Lower leg skin (tissue), 4 donors: ENCODE measurements at regions not wholly inside any gene's neighbourhood (a gene's known extent, or its start where the extent isn't known, plus 50 kb on each side); places are given as distances from the start of the nearest gene placed in this dataset.

Experiments used
- DNase-seq, 2 donors: peaks; one replicate each; pipeline ENCODE4 v3.0.0-alpha.2; 2019; ENCODE audit warnings: low spot score in 2 of 2
- H3K4me3 ChIP-seq: fragments of 200-600 bp; sonication (generic); 2 replicates; pipeline ENCODE4 v1.5.1; 2017; ENCODE audit warnings: mild to moderate bottlenecking, low read depth; ENCODE audit not compliant: poor library complexity, severe bottlenecking
- CTCF ChIP-seq, 3 donors: fragments of 450-650 bp; IDR thresholded peaks; one replicate each; pipeline ENCODE4 v1.5.1; 2016; ENCODE audit warnings: antibody characterized with exemption in 3 of 3, mild to moderate bottlenecking in 3 of 3, moderate library complexity in 2 of 3
- POLR2A ChIP-seq, 2 donors: fragments of 450-650 bp; IDR thresholded peaks; one replicate each; pipeline ENCODE4 v1.6.1; 2016 to 2017; ENCODE audit warnings: antibody characterized with exemption in 2 of 2, mild to moderate bottlenecking in 1 of 2, moderate library complexity in 1 of 2
- WGBS, 2 donors: methylation state at CpG; one replicate each; pipeline ENCODE4 v1.1.5; 2018; 5-methylcytosine and 5-hydroxymethylcytosine counted together
- intact Hi-C: fragments of 100-400 bp; cut with DNase I; formaldehyde crosslinking; loops from one replicate; pipeline ENCODE4 v1.15.0; 2023; ENCODE audit warnings: low total_unique reads

- intact Hi-C loops: no loop called here
- no peak overlapping the region for H3K4me3 ChIP-seq
- 72 to 75% methylated on average over 12 of the region's 12 CpGs for WGBS, 2 donors
- no peak for DNase-seq
- TF ChIP-seq CTCF (IDR thresholded peaks at IDR 0.05) (no peak), POLR2A (IDR thresholded peaks at IDR 0.05) (no peak)
Measured at GRCh38 chr19:30817197-30817596, 445.0 kb downstream of the ZNF536 start.

- intact Hi-C loops: no loop called here
- no peak overlapping the region for H3K4me3 ChIP-seq
- no peak for DNase-seq
- TF ChIP-seq CTCF (IDR thresholded peaks at IDR 0.05) (no peak), POLR2A (IDR thresholded peaks at IDR 0.05) (no peak)
Measured at GRCh38 chr19:30815889-30816580, 443.9 kb downstream of the ZNF536 start.

- no peak for DNase-seq
- H3K4me3 ChIP-seq: no peak overlapping the region
- TF ChIP-seq POLR2A (IDR thresholded peaks at IDR 0.05) (no peak), CTCF (IDR thresholded peaks at IDR 0.05) (no peak)
- intact Hi-C loops: no loop called here
- WGBS, 2 donors: 58% methylated on average over 8 of the region's 8 CpGs
Measured at GRCh38 chr19:30812099-30812678, 440.0 kb downstream of the ZNF536 start.

GRCh38 chr19:30811397-30812098 lies 439.4 kb downstream of the ZNF536 start:
- TF ChIP-seq CTCF (IDR thresholded peaks at IDR 0.05) (no peak), POLR2A (IDR thresholded peaks at IDR 0.05) (no peak)
- no peak overlapping the region for H3K4me3 ChIP-seq
- no peak for DNase-seq
- intact Hi-C loops: no loop called here
- WGBS, 2 donors: 85 to 87% methylated on average over 10 of the region's 10 CpGs

- intact Hi-C loops: no loop called here
- TF ChIP-seq CTCF (IDR thresholded peaks at IDR 0.05) (no peak), POLR2A (IDR thresholded peaks at IDR 0.05) (no peak)
- WGBS, 2 donors: 85 to 86% methylated on average over 4 of the region's 4 CpGs
- DNase-seq: no peak
- H3K4me3 ChIP-seq: no peak overlapping the region
Measured at GRCh38 chr19:30810726-30811125, 438.5 kb downstream of the ZNF536 start.
